Skeletal muscle satellite cell (primary cell): ENCODE measurements at regions not wholly inside any gene's neighbourhood (a gene's known extent, or its start where the extent isn't known, plus 50 kb on each side); places are given as distances from the start of the nearest gene placed in this dataset.

ENCODE experiments used
- H3K27me3 ChIP-seq: 2 replicates; pipeline ENCODE4 v1.7.0; 2013; ENCODE audit warnings: low read length; ENCODE audit not compliant: control insufficient read depth, insufficient read depth
- H3K36me3 ChIP-seq: 2 replicates; pipeline ENCODE4 v1.7.0; 2013; ENCODE audit warnings: mild to moderate bottlenecking, control low read depth, low read length; ENCODE audit not compliant: insufficient read depth
- H3K4me1 ChIP-seq: 2 replicates; pipeline ENCODE4 v1.7.0; 2013; ENCODE audit warnings: low read length; ENCODE audit not compliant: control insufficient read depth, insufficient read depth
- H3K4me2 ChIP-seq: 2 replicates; pipeline ENCODE4 v1.7.0; 2013; ENCODE audit warnings: mild to moderate bottlenecking, low read length
- H3K4me3 ChIP-seq: 2 replicates; pipeline ENCODE4 v1.7.0; 2013; ENCODE audit warnings: low read length
- H3K9ac ChIP-seq: 2 replicates; pipeline ENCODE4 v1.7.0; 2013; ENCODE audit warnings: mild to moderate bottlenecking, low read depth, low read length, moderate library complexity
- H3K9me3 ChIP-seq: replicated peaks from 2 replicates; pipeline ENCODE4 v1.7.0; 2013; ENCODE audit warnings: mild to moderate bottlenecking, control low read depth, low read length

DNA sequence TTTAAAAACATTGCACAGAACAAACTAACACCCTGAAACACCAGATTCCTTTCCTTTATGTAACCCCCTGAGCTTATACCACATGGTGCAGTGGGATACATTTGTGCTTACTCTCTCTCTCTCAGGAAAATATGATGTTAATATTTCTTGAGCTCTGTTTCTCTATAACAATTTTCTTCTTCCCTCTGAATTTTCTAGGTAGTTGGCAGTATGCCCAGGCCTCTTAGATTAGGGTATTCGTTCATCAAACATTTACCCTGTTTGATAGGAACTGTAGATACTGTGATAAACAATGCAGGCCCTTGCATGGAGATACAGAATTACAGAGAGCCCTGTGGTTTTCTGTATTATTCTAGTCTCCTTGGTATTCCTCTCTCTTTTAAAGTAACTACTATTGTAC lies 567.8 kb downstream of the IPMK start:
- peaks cover 47% of the 10 kb centered on the region for H3K4me1 ChIP-seq
- H3K4me2 ChIP-seq = no peak overlapping the region
- no peaks in the 10 kb centered on the region for H3K36me3 ChIP-seq
- no peaks in the 10 kb centered on the region for H3K9me3 ChIP-seq
- no peak overlapping the region for H3K9ac ChIP-seq
- H3K27me3 ChIP-seq = no peaks in the 10 kb centered on the region
- no peak overlapping the region for H3K4me3 ChIP-seq

DNA sequence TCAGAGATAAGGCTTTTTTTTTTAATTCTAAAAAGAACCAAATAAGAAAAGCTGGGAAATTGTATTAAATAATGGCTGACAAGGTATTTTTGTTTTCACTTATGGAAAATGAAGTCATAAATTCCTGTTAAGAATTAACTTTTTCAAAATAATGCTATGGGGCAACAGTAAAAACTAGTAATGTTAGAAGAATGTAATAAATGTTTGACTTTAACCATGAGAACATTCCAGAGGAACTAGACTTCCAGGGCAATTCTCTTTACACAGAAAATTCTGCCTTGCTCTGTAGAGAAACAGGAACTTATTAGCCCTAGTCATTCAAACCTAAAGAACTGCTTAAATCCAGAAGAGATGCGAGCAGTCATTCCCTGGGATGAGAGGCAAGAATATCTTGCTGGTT lies 571.1 kb downstream of the IPMK start:
- Histone ChIP-seq H3K9me3 (no peaks in the 10 kb centered on the region), H3K4me3 (peak overlapping the region; percentile 1), H3K36me3 (no peaks in the 10 kb centered on the region), H3K4me1 (peaks cover 60% of the 10 kb centered on the region), H3K4me2 (peak overlapping the region; percentile 70), H3K9ac (peak overlapping the region; percentile 77), H3K27me3 (no peaks in the 10 kb centered on the region)

- Histone ChIP-seq H3K4me2 (no peak overlapping the region), H3K36me3 (no peaks in the 10 kb centered on the region), H3K27me3 (no peaks in the 10 kb centered on the region), H3K9ac (peak overlapping the region; percentile 72), H3K9me3 (no peaks in the 10 kb centered on the region), H3K4me1 (peaks cover 63% of the 10 kb centered on the region), H3K4me3 (no peak overlapping the region)
These were observed 572.6 kb downstream of the IPMK start for GRCh38 chr10:57694956-57695608.

- H3K9ac ChIP-seq = peak overlapping the region; percentile 79
These were observed 575.3 kb downstream of the IPMK start for GRCh38 chr10:57692255-57692980.

GRCh38 chr10:57689596-57690297 lies 577.9 kb downstream of the IPMK start:
- no peak overlapping the region for H3K4me3 ChIP-seq
- H3K9ac ChIP-seq = no peak overlapping the region

More at GRCh38 chr10:57692255-57692980, 575.3 kb downstream of the IPMK start:
- peaks cover 48% of the 10 kb centered on the region for H3K4me1 ChIP-seq
- H3K4me2 ChIP-seq = peak overlapping the region; percentile 36
- H3K4me3 ChIP-seq = no peak overlapping the region
- no peaks in the 10 kb centered on the region for H3K36me3 ChIP-seq
- H3K27me3 ChIP-seq = no peaks in the 10 kb centered on the region
- no peaks in the 10 kb centered on the region for H3K9me3 ChIP-seq

DNA sequence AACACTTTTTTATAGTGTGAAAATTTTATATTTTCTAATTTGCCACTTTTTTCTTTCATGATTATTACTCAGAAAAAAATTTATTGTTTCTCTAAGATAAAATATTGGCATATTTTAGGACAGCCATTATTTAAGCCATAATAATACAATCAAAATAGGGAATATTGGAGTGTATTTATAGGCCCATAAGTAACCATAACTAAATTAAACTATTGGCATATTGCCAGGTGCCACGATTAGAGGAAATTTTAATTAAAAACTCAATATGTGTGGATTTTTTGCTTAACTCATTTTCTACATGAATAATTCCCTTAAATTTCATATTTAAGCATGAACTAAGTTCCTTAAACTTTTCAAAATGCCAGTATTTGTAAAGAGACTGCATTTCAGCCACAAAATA lies 587.8 kb downstream of the IPMK start:
- no peak overlapping the region for H3K4me3 ChIP-seq
- no peak overlapping the region for H3K9ac ChIP-seq
- H3K4me1 ChIP-seq = no peaks in the 10 kb centered on the region
- H3K9me3 ChIP-seq = no peaks in the 10 kb centered on the region
- no peaks in the 10 kb centered on the region for H3K27me3 ChIP-seq
- no peak overlapping the region for H3K4me2 ChIP-seq
- H3K36me3 ChIP-seq = no peaks in the 10 kb centered on the region

More at GRCh38 chr10:57689596-57690297, 577.9 kb downstream of the IPMK start:
- H3K4me2 ChIP-seq = no peak overlapping the region
- peaks cover 24% of the 10 kb centered on the region for H3K4me1 ChIP-seq
- H3K9me3 ChIP-seq = no peaks in the 10 kb centered on the region
- H3K27me3 ChIP-seq = no peaks in the 10 kb centered on the region
- H3K36me3 ChIP-seq = no peaks in the 10 kb centered on the region

GRCh38 chr10:57675125-57675524 lies 592.6 kb downstream of the IPMK start:
- H3K4me2 ChIP-seq = no peak overlapping the region
- no peak overlapping the region for H3K4me3 ChIP-seq
- no peaks in the 10 kb centered on the region for H3K4me1 ChIP-seq
- no peaks in the 10 kb centered on the region for H3K27me3 ChIP-seq
- no peaks in the 10 kb centered on the region for H3K36me3 ChIP-seq
- H3K9ac ChIP-seq = no peak overlapping the region
- H3K9me3 ChIP-seq = no peaks in the 10 kb centered on the region

- no peaks in the 10 kb centered on the region for H3K9me3 ChIP-seq
- H3K4me1 ChIP-seq = no peaks in the 10 kb centered on the region
- no peak overlapping the region for H3K9ac ChIP-seq
- no peaks in the 10 kb centered on the region for H3K27me3 ChIP-seq
- no peak overlapping the region for H3K4me3 ChIP-seq
- H3K36me3 ChIP-seq = no peaks in the 10 kb centered on the region
- no peak overlapping the region for H3K4me2 ChIP-seq
These were observed 594.2 kb downstream of the IPMK start for GRCh38 chr10:57673446-57673960.

DNA sequence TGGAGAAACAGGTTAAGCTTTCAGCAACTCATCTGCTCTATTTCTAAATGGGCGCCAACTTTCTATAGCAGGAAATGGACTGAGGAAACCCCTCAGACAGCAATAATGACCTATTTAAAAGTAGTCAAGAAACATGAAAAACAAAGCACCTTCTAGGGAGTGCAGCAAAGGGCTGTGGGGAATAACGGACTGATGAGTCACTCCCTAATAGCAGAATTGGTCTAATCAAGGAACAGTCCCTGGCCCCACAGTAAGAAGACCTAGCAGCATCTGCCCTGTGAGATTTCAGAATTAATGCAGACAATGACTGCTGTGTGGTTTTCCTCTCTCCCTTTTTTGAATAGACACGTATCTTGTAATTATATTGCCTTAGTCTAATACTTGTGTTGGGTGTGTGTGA lies 602.9 kb downstream of the IPMK start:
- Histone ChIP-seq H3K36me3 (no peaks in the 10 kb centered on the region), H3K4me1 (no peaks in the 10 kb centered on the region), H3K4me2 (no peak overlapping the region), H3K4me3 (no peak overlapping the region), H3K9ac (no peak overlapping the region), H3K9me3 (no peaks in the 10 kb centered on the region), H3K27me3 (peaks cover 2% of the 10 kb centered on the region)

GRCh38 chr10:57663401-57663800 lies 604.3 kb downstream of the IPMK start:
- H3K27me3 ChIP-seq = peaks cover 13% of the 10 kb centered on the region
- no peaks in the 10 kb centered on the region for H3K36me3 ChIP-seq
- no peaks in the 10 kb centered on the region for H3K4me1 ChIP-seq
- no peak overlapping the region for H3K4me2 ChIP-seq
- no peak overlapping the region for H3K9ac ChIP-seq
- no peak overlapping the region for H3K4me3 ChIP-seq
- no peaks in the 10 kb centered on the region for H3K9me3 ChIP-seq

DNA sequence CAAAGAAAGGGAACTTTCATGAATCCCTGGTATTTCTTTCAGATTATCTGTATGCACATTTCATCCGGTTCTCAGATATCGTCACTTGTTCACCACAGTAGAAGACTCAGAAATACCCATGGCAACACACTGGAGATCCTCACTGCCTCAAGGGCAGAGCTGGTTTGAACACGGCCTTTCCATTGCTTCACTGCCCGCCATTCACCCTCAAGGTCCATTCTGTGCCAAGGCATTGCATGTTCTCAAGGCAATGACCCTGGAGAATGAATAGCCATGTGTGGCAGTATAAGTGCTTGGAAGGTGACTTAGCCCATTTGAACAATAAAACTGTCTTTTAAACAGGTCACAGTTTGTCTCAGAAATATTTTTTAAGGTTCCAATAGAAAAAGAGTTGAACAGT lies 606.5 kb downstream of the IPMK start:
- Histone ChIP-seq H3K27me3 (peaks cover 23% of the 10 kb centered on the region), H3K4me2 (no peak overlapping the region), H3K4me3 (no peak overlapping the region), H3K4me1 (no peaks in the 10 kb centered on the region), H3K9me3 (no peaks in the 10 kb centered on the region), H3K36me3 (no peaks in the 10 kb centered on the region), H3K9ac (no peak overlapping the region)
